HepG2 (cell line): ENCODE measurements at regions not wholly inside any gene's neighbourhood (a gene's known extent, or its start where the extent isn't known, plus 50 kb on each side); places are given as distances from the start of the nearest gene placed in this dataset.

Source experiments
- ATAC-seq: fragments of 200-7000 bp; cut with Tn5 transposase; 3 replicates; pipeline ENCODE4 v1.9.1; 2020; ENCODE audit warnings: mild to moderate bottlenecking, moderate library complexity
- BruUV-seq: library from RNA; stranded (reverse); fragments of 400-500 nt; replicated peaks from 2 replicates; lab custom pipeline; 2021; lab: Mats Ljungman, UMichigan
- CTCF ChIA-PET: fragments of 300-600 bp; formaldehyde crosslinking; extraction: SDS; loops from one replicate; lab custom pipeline; 2021; ENCODE audit warnings: low total read pairs, inconsistent platforms, low intra/inter-chr PET ratio; lab: Yijun Ruan, JAX
- POLR2A ChIA-PET: fragments of 350-600 bp; sonication (Branson Sonifier 250); formaldehyde crosslinking; loops from one replicate; lab custom pipeline; 2020; ENCODE audit warnings: antibody characterized with exemption, inconsistent platforms; lab: Yijun Ruan, JAX
- DNase-seq: peaks from one replicate; pipeline ENCODE4 v3.0.0-alpha.2; 2015; ENCODE audit warnings: low spot score
- FAIRE-seq: peaks from 3 replicates; lab custom pipeline; 2011; peaks lifted over from hg19 to GRCh38; lab: Jason Lieb, UNC
- H2AFZ ChIP-seq: one replicate; pipeline ENCODE4 v1.6.1; 2011; ENCODE audit warnings: low read length, inconsistent platforms
- H3K27ac ChIP-seq: fragments of 300-600 bp; 3 replicates; pipeline ENCODE4 v1.8.0; 2011; ENCODE audit warnings: mixed run types, mild to moderate bottlenecking, mixed read lengths, low read length, inconsistent platforms; ENCODE audit not compliant: insufficient read depth; ENCODE audit errors: extremely low read length
- H3K27me3 ChIP-seq, 2 experiments: fragments of 200-600 bp in 1 of 2; 2 replicates in 1 of 2; 3 replicates in 1 of 2; pipeline versions ENCODE4 v1.6.0 to v1.8.0; 2011; ENCODE audit warnings: low read length in 2 of 2, mild to moderate bottlenecking in 2 of 2, moderate library complexity in 2 of 2, inconsistent platforms in 1 of 2; ENCODE audit not compliant: insufficient read depth in 2 of 2, control insufficient read depth in 1 of 2
- H3K36me3 ChIP-seq, 2 experiments: fragments of 200-600 bp in 1 of 2; replicated peaks in 1 of 2; 2 replicates in 1 of 2; 3 replicates in 1 of 2; pipeline versions ENCODE4 v1.5.1 to v1.8.0; 2011; ENCODE audit warnings: low read length in 2 of 2, inconsistent platforms in 1 of 2; ENCODE audit not compliant: insufficient read depth in 2 of 2, control insufficient read depth in 1 of 2
- H3K4me1 ChIP-seq: 2 replicates; pipeline ENCODE4 v1.5.1; 2012; ENCODE audit warnings: low read length, inconsistent platforms; ENCODE audit not compliant: insufficient read depth
- H3K4me2 ChIP-seq: 2 replicates; pipeline ENCODE4 v1.6.0; 2011; ENCODE audit warnings: low read depth, low read length, inconsistent platforms
- H3K4me3 ChIP-seq, 3 experiments: fragments of 200-600 bp in 1 of 3; sonication (generic), shearing (Covaris generic) in 1 of 3; replicated peaks in 1 of 3; 2 replicates each; pipeline ENCODE4 v1.5.1; 2011 to 2016; ENCODE audit warnings: low read length in 3 of 3, inconsistent platforms in 2 of 3, low read depth in 2 of 3, mild to moderate bottlenecking in 2 of 3, control low read depth in 1 of 3, mixed read lengths in 1 of 3; ENCODE audit not compliant: insufficient read depth in 1 of 3
- H3K79me2 ChIP-seq: one replicate; pipeline ENCODE4 v1.6.1; 2011; ENCODE audit warnings: low read length, inconsistent platforms; ENCODE audit not compliant: insufficient read depth
- H3K9ac ChIP-seq: 2 replicates; pipeline ENCODE4 v1.6.0; 2011; ENCODE audit warnings: mild to moderate bottlenecking, low read depth, low read length, inconsistent platforms; ENCODE audit not compliant: insufficient read depth
- H3K9me3 ChIP-seq: 2 replicates; pipeline ENCODE4 v1.5.1; 2012; ENCODE audit warnings: mild to moderate bottlenecking, low read length
- H4K20me1 ChIP-seq: 2 replicates; pipeline ENCODE4 v1.6.0; 2011; ENCODE audit warnings: inconsistent platforms, mild to moderate bottlenecking, low read length, moderate library complexity; ENCODE audit not compliant: insufficient read depth
- MEF2D ChIP-seq: sonication (generic); formaldehyde crosslinking; IDR thresholded peaks from 2 replicates; pipeline ENCODE4 v1.5.1; 2020; ENCODE audit warnings: mild to moderate bottlenecking, missing genetic modification reagents
- RBAK ChIP-seq: sonication (generic); formaldehyde crosslinking; IDR thresholded peaks from 2 replicates; pipeline ENCODE4 v1.5.1; 2020; ENCODE audit warnings: mild to moderate bottlenecking, missing genetic modification reagents
- RXRB ChIP-seq: IDR thresholded peaks from 2 replicates; pipeline ENCODE4 v1.6.1; 2016; ENCODE audit warnings: borderline replicate concordance, missing genetic modification reagents, missing compliant biosample characterization
- SMC3 ChIP-seq: IDR thresholded peaks from 2 replicates; pipeline ENCODE4 v1.6.1; 2011; ENCODE audit warnings: low read length, improper control_type of control experiment
- ZFP82 ChIP-seq: sonication (generic); formaldehyde crosslinking; IDR thresholded peaks from 2 replicates; pipeline ENCODE4 v1.5.1; 2020; ENCODE audit warnings: mild to moderate bottlenecking, missing genetic modification reagents, borderline replicate concordance
- ZNF121 ChIP-seq: sonication (generic); formaldehyde crosslinking; IDR thresholded peaks from 2 replicates; pipeline ENCODE4 v1.5.0; 2020; ENCODE audit warnings: mild to moderate bottlenecking, missing genetic modification reagents
- ZNF20 ChIP-seq: sonication (generic); formaldehyde crosslinking; IDR thresholded peaks from 2 replicates; pipeline ENCODE4 v1.4.0; 2020; ENCODE audit warnings: mild to moderate bottlenecking, moderate library complexity, missing genetic modification reagents
- ZNF224 ChIP-seq: sonication (generic); formaldehyde crosslinking; IDR thresholded peaks from 2 replicates; pipeline ENCODE4 v1.5.0; 2020; ENCODE audit warnings: mild to moderate bottlenecking, missing genetic modification reagents
- WGBS: methylation state at CpG from one replicate; pipeline ENCODE4 v1.1.6; 2017; ENCODE audit warnings: low lambda C conversion rate; 5-methylcytosine and 5-hydroxymethylcytosine counted together
- in situ Hi-C: cut with HindIII; loops from 2 replicates; pipeline ENCODE4 v1.10.0; 2017; ENCODE audit warnings: low pct_unique_long_range_greater_than_20kb; ENCODE audit not compliant: extremely low pct_ligation_motif_present
- intact Hi-C: fragments of 100-400 bp; cut with micrococcal nuclease; formaldehyde crosslinking; loops from one replicate; pipeline ENCODE4 v1.10.0; 2022; ENCODE audit not compliant: unreplicated experiment
- TF ChIP-seq, protein P1 (sequence below): sonication (generic); formaldehyde crosslinking; IDR thresholded peaks from 2 replicates; pipeline ENCODE4 v1.5.0; 2020; ENCODE audit warnings: mild to moderate bottlenecking, missing genetic modification reagents, borderline replicate concordance
- TF ChIP-seq, protein P2 (sequence below): sonication (generic); formaldehyde crosslinking; IDR thresholded peaks from 2 replicates; pipeline ENCODE4 v1.9.0; 2021; ENCODE audit warnings: missing genetic modification reagents, borderline replicate concordance

DNA sequence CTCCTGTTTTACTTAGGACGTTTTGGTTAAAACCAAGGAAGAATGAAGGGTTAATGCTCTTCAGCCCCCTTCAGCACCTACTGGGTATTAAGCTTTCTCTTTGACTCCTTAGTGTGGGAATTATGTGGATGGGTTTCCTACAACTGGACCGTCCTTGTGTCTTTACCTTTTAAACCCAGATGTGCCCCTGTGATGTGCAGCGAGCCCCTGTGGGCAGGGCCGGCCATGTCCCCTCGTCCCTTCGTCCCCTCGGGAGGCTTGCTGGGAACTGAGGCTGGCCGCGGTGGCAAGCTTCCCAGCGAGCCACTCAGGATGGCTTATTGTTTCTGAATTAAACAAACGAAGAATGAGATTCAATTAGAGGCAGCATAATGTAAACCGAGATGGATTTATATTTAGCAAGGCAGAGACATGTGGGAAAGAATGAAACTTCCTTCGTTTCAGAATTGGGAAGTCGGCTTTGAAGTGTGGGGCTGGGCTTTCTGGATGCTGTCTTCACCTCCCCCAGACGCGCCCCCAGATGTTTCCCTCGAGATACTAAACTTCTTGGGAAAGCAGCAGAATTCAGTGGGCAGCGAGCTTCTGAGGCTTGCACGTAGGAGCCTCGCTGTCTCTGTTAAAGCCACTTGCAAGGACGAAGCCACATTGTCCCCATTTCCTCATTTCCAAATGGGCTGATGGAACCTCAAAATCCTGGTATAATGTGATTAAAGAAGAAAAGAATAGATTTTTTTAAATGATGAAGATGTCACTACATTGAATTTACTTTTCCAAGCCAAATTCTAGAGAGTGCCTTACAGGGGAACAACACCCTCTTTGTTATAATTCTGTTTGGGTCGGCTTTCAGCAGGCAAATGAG is 146.0 kb downstream of the VAPA start (continued):
- TF ChIP-seq, protein P1, sequence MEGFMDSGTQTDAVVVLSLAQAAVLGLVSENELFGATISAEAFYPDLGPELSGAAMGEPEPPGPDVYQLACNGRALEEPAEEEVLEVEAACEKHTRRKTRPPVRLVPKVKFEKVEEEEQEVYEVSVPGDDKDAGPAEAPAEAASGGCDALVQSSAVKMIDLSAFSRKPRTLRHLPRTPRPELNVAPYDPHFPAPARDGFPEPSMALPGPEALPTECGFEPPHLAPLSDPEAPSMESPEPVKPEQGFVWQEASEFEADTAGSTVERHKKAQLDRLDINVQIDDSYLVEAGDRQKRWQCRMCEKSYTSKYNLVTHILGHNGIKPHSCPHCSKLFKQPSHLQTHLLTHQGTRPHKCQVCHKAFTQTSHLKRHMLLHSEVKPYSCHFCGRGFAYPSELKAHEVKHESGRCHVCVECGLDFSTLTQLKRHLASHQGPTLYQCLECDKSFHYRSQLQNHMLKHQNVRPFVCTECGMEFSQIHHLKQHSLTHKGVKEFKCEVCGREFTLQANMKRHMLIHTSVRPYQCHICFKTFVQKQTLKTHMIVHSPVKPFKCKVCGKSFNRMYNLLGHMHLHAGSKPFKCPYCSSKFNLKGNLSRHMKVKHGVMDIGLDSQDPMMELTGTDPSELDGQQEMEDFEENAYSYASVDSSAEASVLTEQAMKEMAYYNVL (CRISPR knock-in tag): no peak

DNA sequence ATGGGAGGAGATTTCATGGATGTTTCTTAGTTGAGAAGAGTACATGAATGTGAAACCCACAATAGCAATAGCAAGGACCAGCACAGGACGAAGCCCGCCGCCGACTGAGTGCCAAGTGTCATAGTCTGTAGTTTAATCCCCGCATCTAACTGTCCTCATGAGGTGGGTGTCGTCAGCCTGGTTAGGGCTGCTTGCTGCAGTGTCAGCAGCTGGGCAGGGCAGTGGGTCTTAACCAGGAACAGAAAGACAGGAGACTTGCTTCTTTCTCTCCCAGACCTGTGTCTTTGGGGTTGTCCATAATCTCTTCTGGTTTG is 146.6 kb downstream of the VAPA start:
- ChIA-PET POLR2A (no interaction called here), CTCF (no interaction called here)
- H3K9me3 ChIP-seq: no peaks in the 10 kb centered on the region
- no peak overlapping the region for H3K4me3 ChIP-seq
- H4K20me1 ChIP-seq: no peaks in the 10 kb centered on the region
- H2AFZ ChIP-seq: no peak overlapping the region
- H3K9ac ChIP-seq: no peak overlapping the region
- no peak overlapping the region for H3K4me2 ChIP-seq
- intact Hi-C loops: no loop called here
- ATAC-seq (no peak), DNase-seq (no peak), FAIRE-seq (no peak)
- in situ Hi-C loops: no loop called here
- WGBS: 83% methylated on average over 6 of the region's 6 CpGs
- H3K4me1 ChIP-seq: no peaks in the 10 kb centered on the region
- H3K79me2 ChIP-seq: no peaks in the 10 kb centered on the region
- BruUV-seq: no TSS peak
- TF ChIP-seq ZNF20 (no peak), SMC3 (no peak), RBAK (CRISPR knock-in tag) (no peak), MEF2D (CRISPR knock-in tag) (no peak), ZNF224 (CRISPR knock-in tag) (no peak), ZNF121 (CRISPR knock-in tag) (no peak), ZFP82 (no peak), RXRB (no peak)
- TF ChIP-seq, protein P2, sequence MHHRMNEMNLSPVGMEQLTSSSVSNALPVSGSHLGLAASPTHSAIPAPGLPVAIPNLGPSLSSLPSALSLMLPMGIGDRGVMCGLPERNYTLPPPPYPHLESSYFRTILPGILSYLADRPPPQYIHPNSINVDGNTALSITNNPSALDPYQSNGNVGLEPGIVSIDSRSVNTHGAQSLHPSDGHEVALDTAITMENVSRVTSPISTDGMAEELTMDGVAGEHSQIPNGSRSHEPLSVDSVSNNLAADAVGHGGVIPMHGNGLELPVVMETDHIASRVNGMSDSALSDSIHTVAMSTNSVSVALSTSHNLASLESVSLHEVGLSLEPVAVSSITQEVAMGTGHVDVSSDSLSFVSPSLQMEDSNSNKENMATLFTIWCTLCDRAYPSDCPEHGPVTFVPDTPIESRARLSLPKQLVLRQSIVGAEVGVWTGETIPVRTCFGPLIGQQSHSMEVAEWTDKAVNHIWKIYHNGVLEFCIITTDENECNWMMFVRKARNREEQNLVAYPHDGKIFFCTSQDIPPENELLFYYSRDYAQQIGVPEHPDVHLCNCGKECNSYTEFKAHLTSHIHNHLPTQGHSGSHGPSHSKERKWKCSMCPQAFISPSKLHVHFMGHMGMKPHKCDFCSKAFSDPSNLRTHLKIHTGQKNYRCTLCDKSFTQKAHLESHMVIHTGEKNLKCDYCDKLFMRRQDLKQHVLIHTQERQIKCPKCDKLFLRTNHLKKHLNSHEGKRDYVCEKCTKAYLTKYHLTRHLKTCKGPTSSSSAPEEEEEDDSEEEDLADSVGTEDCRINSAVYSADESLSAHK (CRISPR knock-in tag): no peak
- TF ChIP-seq, all 625 proteins: peak for 0
- H3K27me3 ChIP-seq: 0 out of 5 replicates have a peak, but pooled peaks cover 2 to 7% of the 10 kb centered on the region in 2 experiments
- no peak overlapping the region for H3K27ac ChIP-seq
- no peaks in the 10 kb centered on the region for H3K36me3 ChIP-seq
